ENCODE measurements at regions not wholly inside any gene's neighbourhood (a gene's known extent, or its start where the extent isn't known, plus 50 kb on each side); places are given as distances from the start of the nearest gene placed in this dataset.
"Not testable (repeated sequence)": the region's sequence is repeated elsewhere in the genome, so short reads cannot be mapped to it uniquely, and the experiment has no call there.

GRCh38 chrY:12465706-12466105 is 235.3 kb upstream of the USP9Y start:
- Mint-ChIP-seq H3K4me3 (no peak overlapping the region), H3K9me3 (no peaks in the 10 kb centered on the region), H3K27ac (no peak overlapping the region), H3K36me3 (no peaks in the 10 kb centered on the region), H3K27me3 (no peaks in the 10 kb centered on the region), H3K4me1 (no peaks in the 10 kb centered on the region)

GRCh38 chrY:12469081-12469480 is 231.9 kb upstream of the USP9Y start:
- Mint-ChIP-seq H3K4me1 (no peaks in the 10 kb centered on the region), H3K9me3 (no peaks in the 10 kb centered on the region), H3K36me3 (no peaks in the 10 kb centered on the region), H3K27me3 (no peaks in the 10 kb centered on the region), H3K4me3 (no peak overlapping the region), H3K27ac (peak overlapping the region; percentile 24)

- Mint-ChIP-seq H3K4me3 (no peak overlapping the region), H3K27ac (no peak overlapping the region), H3K9me3 (no peaks in the 10 kb centered on the region), H3K4me1 (peaks cover 3% of the 10 kb centered on the region), H3K27me3 (no peaks in the 10 kb centered on the region), H3K36me3 (no peaks in the 10 kb centered on the region)
Measured at GRCh38 chrY:12474472-12474871, 226.6 kb upstream of the USP9Y start.

- H3K4me1 Mint-ChIP-seq: peaks cover 11% of the 10 kb centered on the region
- H3K9me3 Mint-ChIP-seq: no peaks in the 10 kb centered on the region
- H3K36me3 Mint-ChIP-seq: no peaks in the 10 kb centered on the region
- H3K4me3 Mint-ChIP-seq: no peak overlapping the region
- H3K27me3 Mint-ChIP-seq: no peaks in the 10 kb centered on the region
- no peak overlapping the region for H3K27ac Mint-ChIP-seq
Measured at GRCh38 chrY:12479382-12479781, 221.6 kb upstream of the USP9Y start.

- H3K27ac Mint-ChIP-seq: no peak overlapping the region
- H3K4me1 Mint-ChIP-seq: peaks cover 11% of the 10 kb centered on the region
- H3K27me3 Mint-ChIP-seq: no peaks in the 10 kb centered on the region
- no peak overlapping the region for H3K4me3 Mint-ChIP-seq
- no peaks in the 10 kb centered on the region for H3K36me3 Mint-ChIP-seq
- no peaks in the 10 kb centered on the region for H3K9me3 Mint-ChIP-seq
Measured at GRCh38 chrY:12483394-12483793, 217.6 kb upstream of the USP9Y start.

GRCh38 chrY:12490558-12491209 is 210.3 kb upstream of the USP9Y start:
- no peak overlapping the region for H3K27ac Mint-ChIP-seq
- H3K4me1 Mint-ChIP-seq: no peaks in the 10 kb centered on the region
- H3K36me3 Mint-ChIP-seq: peaks cover 1% of the 10 kb centered on the region
- no peaks in the 10 kb centered on the region for H3K27me3 Mint-ChIP-seq
- no peaks in the 10 kb centered on the region for H3K9me3 Mint-ChIP-seq
- H3K4me3 Mint-ChIP-seq: no peak overlapping the region

- H3K4me1 Mint-ChIP-seq: no peaks in the 10 kb centered on the region
- no peaks in the 10 kb centered on the region for H3K27me3 Mint-ChIP-seq
- no peak overlapping the region for H3K27ac Mint-ChIP-seq
- peaks cover 1% of the 10 kb centered on the region for H3K36me3 Mint-ChIP-seq
- H3K4me3 Mint-ChIP-seq: no peak overlapping the region
- no peaks in the 10 kb centered on the region for H3K9me3 Mint-ChIP-seq
Measured at GRCh38 chrY:12492218-12492617, 208.8 kb upstream of the USP9Y start.

- Mint-ChIP-seq H3K27ac (no peak overlapping the region), H3K36me3 (no peaks in the 10 kb centered on the region), H3K27me3 (no peaks in the 10 kb centered on the region), H3K4me1 (no peaks in the 10 kb centered on the region), H3K9me3 (no peaks in the 10 kb centered on the region), H3K4me3 (no peak overlapping the region)
Measured at GRCh38 chrY:12496007-12496406, 205.0 kb upstream of the USP9Y start.

- Mint-ChIP-seq H3K9me3 (no peaks in the 10 kb centered on the region), H3K4me3 (no peak overlapping the region), H3K4me1 (no peaks in the 10 kb centered on the region), H3K27me3 (no peaks in the 10 kb centered on the region), H3K27ac (no peak overlapping the region), H3K36me3 (no peaks in the 10 kb centered on the region)
Measured at GRCh38 chrY:12500096-12500495, 200.9 kb upstream of the USP9Y start.

GRCh38 chrY:12504028-12504427 is 197.0 kb upstream of the USP9Y start:
- H3K27ac Mint-ChIP-seq, H3K27me3 Mint-ChIP-seq, H3K36me3 Mint-ChIP-seq, H3K4me1 Mint-ChIP-seq, H3K4me3 Mint-ChIP-seq, H3K9me3 Mint-ChIP-seq: not testable (repeated sequence)

- Mint-ChIP-seq H3K9me3 (no peaks in the 10 kb centered on the region), H3K27ac (no peak overlapping the region), H3K4me3 (no peak overlapping the region), H3K27me3 (no peaks in the 10 kb centered on the region), H3K36me3 (peaks cover 2% of the 10 kb centered on the region), H3K4me1 (no peaks in the 10 kb centered on the region)
Measured at GRCh38 chrY:12517338-12517737, 183.7 kb upstream of the USP9Y start.

GRCh38 chrY:12525206-12525605 is 175.8 kb upstream of the USP9Y start:
- H3K36me3 Mint-ChIP-seq: peaks cover 2% of the 10 kb centered on the region
- peaks cover 8% of the 10 kb centered on the region for H3K4me1 Mint-ChIP-seq
- no peaks in the 10 kb centered on the region for H3K27me3 Mint-ChIP-seq
- no peaks in the 10 kb centered on the region for H3K9me3 Mint-ChIP-seq
- no peak overlapping the region for H3K4me3 Mint-ChIP-seq
- H3K27ac Mint-ChIP-seq: peak overlapping the region; percentile 30

- H3K27ac Mint-ChIP-seq: no peak overlapping the region
- H3K4me3 Mint-ChIP-seq: no peak overlapping the region
Measured at GRCh38 chrY:12526362-12527063, 174.5 kb upstream of the USP9Y start.

GRCh38 chrY:12537226-12537854 is 163.7 kb upstream of the USP9Y start:
- Mint-ChIP-seq H3K27ac (no peak overlapping the region), H3K4me3 (peak overlapping the region; percentile 74), H3K9me3 (no peaks in the 10 kb centered on the region), H3K27me3 (peaks cover 1% of the 10 kb centered on the region), H3K4me1 (peaks cover 13% of the 10 kb centered on the region), H3K36me3 (no peaks in the 10 kb centered on the region)

More at GRCh38 chrY:12526362-12527063, 174.5 kb upstream of the USP9Y start:
- no peaks in the 10 kb centered on the region for H3K27me3 Mint-ChIP-seq
- no peaks in the 10 kb centered on the region for H3K36me3 Mint-ChIP-seq
- no peaks in the 10 kb centered on the region for H3K9me3 Mint-ChIP-seq
- H3K4me1 Mint-ChIP-seq: peaks cover 8% of the 10 kb centered on the region

GRCh38 chrY:12546746-12547420 is 154.1 kb upstream of the USP9Y start:
- Mint-ChIP-seq H3K36me3 (no peaks in the 10 kb centered on the region), H3K4me3 (no peak overlapping the region), H3K9me3 (no peaks in the 10 kb centered on the region), H3K4me1 (peaks cover 5% of the 10 kb centered on the region), H3K27me3 (no peaks in the 10 kb centered on the region), H3K27ac (no peak overlapping the region)

Data from activated naive CD4-positive, alpha-beta T cell treated with anti-CD3 and anti-CD28 coated beads, Interleukin-2, amount 50 U/mL, for 24 hours (primary cell).